IgD-negative memory B cell (primary cell): ENCODE measurements at regions not wholly inside any gene's neighbourhood (a gene's known extent, or its start where the extent isn't known, plus 50 kb on each side); places are given as distances from the start of the nearest gene placed in this dataset.

Experiments used
- H3K27ac Mint-ChIP-seq, 3 donors: one replicate each; pipeline ENCODE4 v1.8.0; 2020 to 2022; ENCODE audit warnings: mild to moderate bottlenecking in 3 of 3, mixed read lengths in 3 of 3, moderate library complexity in 1 of 3
- H3K27me3 Mint-ChIP-seq: one replicate; pipeline ENCODE4 v1.8.0; 2021; ENCODE audit warnings: mixed read lengths
- H3K36me3 Mint-ChIP-seq: one replicate; pipeline ENCODE4 v1.8.0; 2020; ENCODE audit warnings: mild to moderate bottlenecking, mixed read lengths
- H3K4me1 Mint-ChIP-seq, 3 donors: one replicate each; pipeline ENCODE4 v1.8.0; 2020 to 2022; ENCODE audit warnings: mixed read lengths in 3 of 3, mild to moderate bottlenecking in 1 of 3
- H3K4me3 Mint-ChIP-seq, 4 donors: one replicate each; pipeline ENCODE4 v1.8.0; 2020 to 2022; ENCODE audit warnings: mild to moderate bottlenecking in 4 of 4, mixed read lengths in 4 of 4, moderate library complexity in 3 of 4
- H3K9me3 Mint-ChIP-seq, 3 donors: one replicate each; pipeline ENCODE4 v1.8.0; 2020 to 2021; ENCODE audit warnings: mixed read lengths in 3 of 3, mild to moderate bottlenecking in 1 of 3

DNA sequence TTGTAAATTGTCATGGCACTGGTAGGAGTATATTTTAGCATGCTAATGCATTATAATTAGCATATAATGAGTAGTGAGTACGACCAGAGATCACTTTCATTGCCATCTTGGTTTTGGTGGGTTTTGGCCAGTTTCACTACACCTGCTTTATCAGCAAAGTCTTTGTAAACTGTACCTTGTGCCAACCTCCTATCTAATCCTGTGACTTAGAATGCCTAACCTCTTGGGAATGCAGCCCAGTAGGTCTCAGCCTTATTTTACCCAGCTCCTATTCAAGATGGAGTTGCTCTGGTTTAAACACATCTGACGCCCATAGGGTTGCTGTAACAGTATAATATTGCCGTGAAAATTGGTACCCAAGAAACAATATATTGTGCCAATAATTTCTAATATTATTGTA lies 159.4 kb downstream of the MAGEB5 start:
- Mint-ChIP-seq H3K27ac (no peak overlapping the region), H3K36me3 (no peaks in the 10 kb centered on the region), H3K4me1 (no peaks in the 10 kb centered on the region), H3K4me3 (no peak overlapping the region), H3K27me3 (peaks cover 2% of the 10 kb centered on the region), H3K9me3 (peaks cover 2 to 8% (median 2%) of the 10 kb centered on the region in 3 donors)

DNA sequence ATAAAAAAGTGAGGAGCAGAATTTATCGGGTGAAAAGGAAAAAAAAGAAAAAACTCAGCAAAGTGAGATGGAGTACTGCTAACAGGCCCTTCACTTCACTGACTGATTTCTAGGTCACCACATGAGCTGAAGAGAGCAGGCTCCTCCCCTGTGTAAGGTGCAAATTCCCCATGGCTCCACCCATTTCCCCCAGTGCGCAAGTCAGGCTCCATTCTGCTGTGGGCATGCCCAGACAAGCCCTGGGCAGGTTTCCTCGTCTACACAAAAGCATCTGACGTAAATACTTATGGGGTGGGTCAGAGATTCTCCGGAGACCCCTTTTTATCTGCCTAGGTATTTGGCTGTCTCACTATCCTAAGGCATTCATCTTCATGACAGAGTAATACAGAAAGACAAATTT lies 157.9 kb downstream of the MAGEB5 start:
- no peaks in the 10 kb centered on the region for H3K4me1 Mint-ChIP-seq

DNA sequence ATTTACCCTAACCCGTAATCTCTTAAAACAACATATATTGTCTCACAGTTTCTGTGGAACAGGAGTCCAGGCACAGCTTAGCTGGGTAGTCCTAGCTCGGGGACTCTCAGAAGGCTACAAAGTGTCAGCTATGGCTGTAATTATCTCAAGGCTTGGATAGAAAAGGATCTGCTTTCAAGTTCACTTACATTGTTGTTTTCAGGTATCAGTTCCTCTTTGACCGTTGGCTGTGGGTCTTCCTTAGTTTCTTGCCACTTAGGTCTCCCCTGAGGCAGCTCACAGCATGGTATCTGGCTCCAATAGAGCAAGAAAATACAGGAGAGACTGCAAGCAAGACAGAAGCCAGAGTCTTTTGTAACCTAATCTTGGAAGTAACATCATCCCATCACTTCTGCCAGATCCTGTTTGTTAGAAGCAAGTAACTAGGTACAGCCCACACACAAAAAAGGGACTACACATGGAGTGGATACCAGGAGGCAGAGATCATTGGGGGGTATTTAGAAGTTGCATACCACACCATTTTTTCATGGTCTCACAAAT lies 137.0 kb downstream of the MAGEB5 start:
- Mint-ChIP-seq H3K4me1 (peaks cover 0 to 2% (median 0%) of the 10 kb centered on the region in 3 donors), H3K36me3 (no peaks in the 10 kb centered on the region), H3K27me3 (no peaks in the 10 kb centered on the region), H3K4me3 (no peak overlapping the region), H3K9me3 (peaks cover 3 to 18% (median 3%) of the 10 kb centered on the region in 3 donors), H3K27ac (no peak overlapping the region)

More for the DNA sequence above, 157.9 kb downstream of the MAGEB5 start:
- H3K27me3 Mint-ChIP-seq = peaks cover 2% of the 10 kb centered on the region
- H3K36me3 Mint-ChIP-seq = no peaks in the 10 kb centered on the region
- peaks cover 0 to 12% (median 2%) of the 10 kb centered on the region in 3 donors for H3K9me3 Mint-ChIP-seq
- H3K27ac Mint-ChIP-seq = no peak overlapping the region
- no peak overlapping the region for H3K4me3 Mint-ChIP-seq

DNA sequence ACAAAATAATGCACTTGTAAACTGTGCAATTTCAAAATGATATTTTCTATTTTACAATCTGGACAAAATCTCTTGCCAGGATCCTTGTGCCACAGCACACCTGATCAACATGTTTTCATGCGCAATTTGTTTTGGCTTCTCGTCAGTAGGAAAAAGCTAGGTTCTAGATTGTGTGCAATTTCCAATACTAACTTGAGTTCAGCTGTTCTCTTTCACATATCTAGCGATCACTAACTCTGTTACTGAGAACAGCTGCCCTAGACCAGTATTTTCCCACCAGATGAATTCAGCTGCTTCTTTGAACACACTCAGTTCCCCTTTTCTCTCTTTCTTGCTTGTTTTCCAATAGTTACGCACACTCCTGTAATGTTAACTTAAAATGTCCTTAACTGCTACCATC lies 131.2 kb downstream of the MAGEB5 start:
- no peak overlapping the region for H3K27ac Mint-ChIP-seq
- peaks cover 0 to 4% (median 3%) of the 10 kb centered on the region in 3 donors for H3K9me3 Mint-ChIP-seq
- H3K4me3 Mint-ChIP-seq = no peak overlapping the region
- H3K27me3 Mint-ChIP-seq = no peaks in the 10 kb centered on the region
- H3K4me1 Mint-ChIP-seq = no peaks in the 10 kb centered on the region
- no peaks in the 10 kb centered on the region for H3K36me3 Mint-ChIP-seq

DNA sequence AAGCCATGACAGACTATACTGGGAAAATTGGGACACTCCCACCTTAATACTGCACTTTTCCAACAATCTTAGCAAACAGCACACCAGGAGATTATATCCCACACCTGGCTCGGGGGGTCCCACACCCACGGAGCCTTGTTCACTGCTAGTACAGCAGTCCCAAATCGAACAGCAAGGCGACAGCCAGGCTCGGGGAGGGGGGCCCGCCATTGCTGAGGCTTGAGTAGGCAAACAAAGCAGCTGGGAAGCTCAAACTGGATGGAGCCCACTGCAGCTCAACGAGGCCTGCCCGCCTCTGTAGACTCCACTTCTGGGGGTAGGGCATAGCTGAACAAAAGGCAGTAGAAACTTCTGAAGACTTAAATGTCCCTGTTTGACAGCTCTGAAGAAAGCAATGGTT lies 118.3 kb downstream of the MAGEB5 start:
- Mint-ChIP-seq H3K4me3 (no peak overlapping the region), H3K27ac (no peak overlapping the region)

DNA sequence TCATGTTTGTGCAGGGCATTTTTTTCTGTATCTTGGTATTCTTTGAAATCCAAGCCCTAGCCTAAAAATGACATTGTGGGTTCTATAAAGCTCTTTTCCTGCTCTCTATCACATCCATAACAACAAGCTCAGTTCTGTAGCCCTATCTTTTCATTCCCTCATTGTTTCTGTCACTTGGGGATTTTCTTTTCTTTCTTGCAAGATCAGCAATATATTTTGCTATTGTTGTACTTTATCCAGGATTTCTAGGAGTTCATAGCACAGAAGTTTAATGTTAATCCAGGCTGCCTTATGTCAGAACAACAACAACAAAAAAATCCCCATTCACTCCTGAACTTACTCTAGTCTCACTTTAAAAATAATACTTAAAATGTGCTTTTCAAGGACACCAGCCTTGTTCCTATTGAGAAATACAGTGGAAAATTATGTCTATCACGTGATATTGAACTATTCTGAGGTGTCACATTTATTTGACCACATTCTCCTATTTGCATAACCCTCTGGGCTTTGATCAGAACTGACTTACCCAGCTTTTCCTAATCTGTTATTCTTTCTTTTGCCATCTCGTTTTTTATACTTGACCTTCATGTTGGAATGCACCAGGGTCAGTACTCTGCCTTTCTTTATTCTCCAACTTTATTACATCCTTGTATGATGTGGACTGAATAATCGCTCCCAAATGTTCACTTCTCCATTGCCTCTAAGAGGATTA lies 112.8 kb downstream of the MAGEB5 start:
- H3K9me3 Mint-ChIP-seq = no peaks in the 10 kb centered on the region
- H3K27me3 Mint-ChIP-seq = no peaks in the 10 kb centered on the region
- H3K4me1 Mint-ChIP-seq = no peaks in the 10 kb centered on the region
- no peak overlapping the region for H3K27ac Mint-ChIP-seq
- H3K4me3 Mint-ChIP-seq = no peak overlapping the region
- no peaks in the 10 kb centered on the region for H3K36me3 Mint-ChIP-seq

More for the DNA sequence above, 118.3 kb downstream of the MAGEB5 start:
- Mint-ChIP-seq H3K9me3 (peaks cover 0 to 11% (median 3%) of the 10 kb centered on the region in 3 donors), H3K4me1 (no peaks in the 10 kb centered on the region), H3K27me3 (no peaks in the 10 kb centered on the region), H3K36me3 (no peaks in the 10 kb centered on the region)

DNA sequence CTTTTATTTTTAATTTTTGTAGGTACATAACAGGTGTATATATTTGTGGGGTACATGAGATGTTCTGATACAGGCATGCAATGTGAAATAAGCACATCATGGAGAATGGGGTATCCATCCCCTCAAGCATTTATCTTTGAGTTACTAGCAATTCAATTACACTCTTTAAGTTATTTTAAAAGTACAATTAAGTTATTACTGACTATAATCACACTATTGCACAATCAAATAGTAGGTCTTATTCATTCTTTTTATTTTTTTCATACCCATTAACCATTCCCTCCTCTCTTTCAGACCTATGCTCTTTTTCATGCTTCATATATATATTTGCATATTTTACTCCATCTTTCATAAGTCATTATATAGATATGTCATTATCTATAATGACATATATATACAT lies 93.3 kb downstream of the MAGEB5 start:
- H3K4me1 Mint-ChIP-seq = no peaks in the 10 kb centered on the region
- no peaks in the 10 kb centered on the region for H3K27me3 Mint-ChIP-seq
- no peak overlapping the region for H3K4me3 Mint-ChIP-seq
- no peaks in the 10 kb centered on the region for H3K36me3 Mint-ChIP-seq
- H3K27ac Mint-ChIP-seq = no peak overlapping the region
- H3K9me3 Mint-ChIP-seq = peaks cover 0 to 5% (median 4%) of the 10 kb centered on the region in 3 donors

DNA sequence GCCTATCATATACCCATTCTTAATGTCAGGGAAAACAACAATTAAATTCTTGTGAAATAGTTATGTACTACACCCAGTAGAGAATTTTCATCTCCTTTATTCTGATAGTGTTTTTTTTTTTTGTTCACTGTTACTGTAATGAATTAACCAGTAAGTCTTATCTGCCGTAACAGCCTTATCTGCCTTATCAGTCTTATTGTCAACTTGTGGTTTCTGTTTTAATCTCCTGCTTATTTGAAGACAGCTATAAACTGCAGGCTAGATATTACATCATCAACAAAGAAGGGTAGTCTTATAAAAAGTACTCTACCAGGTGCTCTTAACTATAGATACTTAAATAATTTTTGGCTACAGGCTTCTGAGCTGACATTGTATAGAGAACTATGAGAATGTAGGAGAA lies 79.5 kb downstream of the MAGEB5 start:
- Mint-ChIP-seq H3K9me3 (peaks cover 0 to 7% (median 1%) of the 10 kb centered on the region in 3 donors), H3K4me1 (no peaks in the 10 kb centered on the region), H3K27me3 (no peaks in the 10 kb centered on the region), H3K36me3 (no peaks in the 10 kb centered on the region), H3K4me3 (no peak overlapping the region), H3K27ac (no peak overlapping the region)

DNA sequence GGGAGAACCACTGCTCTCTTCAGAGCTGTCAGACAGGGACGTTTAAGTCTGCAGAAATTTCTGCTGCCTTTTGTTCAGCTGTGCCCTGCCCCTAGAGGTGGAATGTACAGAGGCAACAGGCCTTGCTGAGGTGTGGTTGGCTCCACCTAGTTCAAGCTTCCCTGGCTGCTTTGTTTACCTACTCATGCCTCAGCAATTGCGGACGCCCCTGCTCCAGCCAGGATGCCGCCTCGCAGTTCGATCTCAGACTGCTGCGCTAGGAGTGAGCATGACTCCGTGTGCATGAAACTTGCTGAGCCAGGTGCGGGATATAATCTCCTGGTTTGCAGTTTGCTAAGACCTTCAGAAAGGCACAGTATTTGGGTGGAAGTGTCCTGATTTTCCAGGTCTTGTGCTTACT lies 70.9 kb downstream of the MAGEB5 start:
- H3K4me1 Mint-ChIP-seq = no peaks in the 10 kb centered on the region
- no peak overlapping the region for H3K27ac Mint-ChIP-seq
- H3K4me3 Mint-ChIP-seq = no peak overlapping the region
- H3K9me3 Mint-ChIP-seq = peaks cover 0 to 8% (median 4%) of the 10 kb centered on the region in 3 donors
- no peaks in the 10 kb centered on the region for H3K27me3 Mint-ChIP-seq
- no peaks in the 10 kb centered on the region for H3K36me3 Mint-ChIP-seq
